GM21717 (cell line): ENCODE measurements at regions not wholly inside any gene's neighbourhood (a gene's known extent, or its start where the extent isn't known, plus 50 kb on each side); places are given as distances from the start of the nearest gene placed in this dataset.

Source experiments
- ATAC-seq: cut with Tn5 transposase; IDR thresholded peaks from one replicate; pipeline ENCODE4 v1.9.1; 2021; ENCODE audit warnings: mild to moderate bottlenecking, moderate library complexity; ENCODE audit not compliant: unreplicated experiment

- ATAC-seq = no peak
Observed at GRCh38 chr22:22417495-22418162, 90.9 kb downstream of the ZNF280B start.

DNA sequence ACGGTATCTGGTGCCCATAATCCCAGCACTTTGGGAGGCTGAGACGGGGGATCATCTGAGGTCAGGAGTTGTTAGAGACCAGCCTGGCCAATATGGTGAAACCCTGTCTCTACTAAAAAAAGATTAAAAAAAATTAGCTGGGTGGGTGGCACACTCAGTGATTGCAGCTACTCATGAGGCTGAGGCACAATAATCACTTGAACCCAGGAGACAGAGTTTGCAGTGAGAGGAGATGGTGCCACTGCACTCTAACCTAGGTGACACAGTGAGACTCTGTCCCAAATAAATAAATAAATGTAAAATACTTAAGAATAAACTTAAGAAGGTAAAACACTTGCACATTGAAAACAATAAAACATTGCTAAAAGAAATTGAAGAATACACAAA lies 90.4 kb downstream of the ZNF280B start:
- ATAC-seq = no peak

- no peak for ATAC-seq
Observed at GRCh38 chr22:22418957-22419356, 89.6 kb downstream of the ZNF280B start.

- no peak for ATAC-seq
Observed at GRCh38 chr22:22420580-22420979, 88.0 kb downstream of the ZNF280B start.

- no peak for ATAC-seq
Observed at GRCh38 chr22:22421392-22421791, 87.2 kb downstream of the ZNF280B start.

- ATAC-seq = peak; percentile 87
Observed at GRCh38 chr22:22422629-22423112, 85.9 kb downstream of the ZNF280B start.

GRCh38 chr22:22423681-22424080 lies 84.9 kb downstream of the ZNF280B start:
- no peak for ATAC-seq

DNA sequence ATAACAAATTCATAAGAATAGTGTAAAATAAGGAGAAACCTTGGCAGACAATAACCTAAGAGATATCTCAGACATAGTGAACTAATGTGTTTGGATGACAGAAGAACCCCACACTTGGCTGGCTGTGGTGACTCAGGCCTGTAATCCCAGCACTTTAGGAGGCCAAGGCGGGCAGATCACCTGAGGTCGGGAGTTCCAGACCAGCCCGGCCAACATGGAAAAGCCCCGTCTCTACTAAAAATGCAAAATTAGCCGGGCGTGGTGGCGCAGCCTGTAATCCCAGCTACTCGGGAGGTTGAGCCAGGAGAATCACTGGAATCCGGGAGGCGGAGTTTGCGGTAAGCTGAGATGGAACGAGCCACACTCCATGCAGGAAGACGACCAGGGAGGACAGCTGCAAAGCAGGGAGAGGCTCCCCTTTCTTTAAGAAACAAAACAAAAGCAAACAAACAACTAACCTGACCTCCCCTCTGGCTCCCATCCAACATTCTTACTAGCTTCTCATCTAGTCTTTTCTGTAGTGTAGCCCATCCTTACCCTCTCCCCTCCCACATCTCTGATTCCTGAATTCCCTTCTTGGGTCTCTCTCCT lies 84.2 kb downstream of the ZNF280B start:
- no peak for ATAC-seq

DNA sequence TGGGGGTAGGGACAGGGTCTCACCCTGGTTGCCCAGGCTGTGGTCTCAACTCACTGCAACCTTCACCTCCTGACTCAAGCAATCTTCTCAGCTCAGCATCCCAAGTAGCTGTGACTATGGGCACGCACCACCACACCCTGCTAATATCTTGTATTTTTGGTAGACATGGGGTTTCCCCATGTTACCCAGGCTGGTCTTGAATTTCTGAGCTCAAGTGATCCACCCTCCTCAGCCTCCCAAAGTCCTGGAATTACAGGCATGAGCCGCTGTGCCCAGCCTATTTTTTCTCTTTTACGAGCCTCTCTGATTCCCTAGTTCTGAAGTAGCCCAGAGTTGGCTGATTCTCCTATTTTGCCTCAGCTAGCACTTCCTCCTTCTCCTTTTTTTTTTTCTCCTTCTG lies 83.6 kb downstream of the ZNF280B start:
- ATAC-seq = no peak

GRCh38 chr22:22425356-22425755 lies 83.2 kb downstream of the ZNF280B start:
- no peak for ATAC-seq

- no peak for ATAC-seq
Observed at GRCh38 chr22:22425783-22426624, 82.5 kb downstream of the ZNF280B start.

GRCh38 chr22:22427542-22428065 lies 80.9 kb downstream of the ZNF280B start:
- ATAC-seq = no peak

GRCh38 chr22:22428222-22429098 lies 80.1 kb downstream of the ZNF280B start:
- no peak for ATAC-seq

DNA sequence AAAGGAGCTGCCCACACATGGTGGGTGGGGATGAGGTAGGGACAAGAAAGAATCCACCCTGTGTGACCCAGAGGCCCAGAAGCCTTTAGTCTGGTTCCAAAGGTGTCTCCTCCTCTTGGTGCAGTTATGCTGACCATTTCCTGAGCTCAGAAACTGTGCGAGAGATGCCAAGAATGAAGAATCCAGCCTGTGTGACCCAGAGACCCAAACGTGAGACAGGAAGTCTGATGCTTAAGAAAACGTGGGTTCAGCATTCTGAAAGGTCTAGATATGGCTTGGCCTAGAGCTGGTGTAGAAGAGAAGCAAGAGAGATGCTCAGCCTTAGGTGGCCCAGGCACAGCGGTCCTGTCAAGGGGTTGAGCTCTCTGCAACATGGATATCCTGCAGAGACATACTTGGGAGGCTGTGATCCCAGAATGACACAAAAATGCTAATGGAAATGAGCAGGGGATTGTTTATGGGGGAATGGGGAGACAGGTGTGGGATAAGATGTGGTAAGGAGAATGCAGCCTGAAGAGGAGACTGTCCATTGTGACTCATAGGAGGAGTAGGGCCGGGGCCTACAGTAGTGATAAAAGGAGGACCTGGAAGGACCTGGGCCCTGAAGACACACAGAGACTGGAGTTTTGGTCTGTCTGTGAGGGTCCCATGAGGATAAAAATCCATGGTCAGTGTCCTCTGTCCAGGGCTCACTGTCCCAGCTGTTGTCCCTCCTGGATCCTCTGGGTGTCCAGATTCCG lies 79.0 kb downstream of the ZNF280B start:
- no peak for ATAC-seq

- ATAC-seq = no peak
Observed at GRCh38 chr22:22430111-22430820, 78.3 kb downstream of the ZNF280B start.

GRCh38 chr22:22431271-22432220 lies 77.0 kb downstream of the ZNF280B start:
- ATAC-seq = no peak

GRCh38 chr22:22432479-22432878 lies 76.1 kb downstream of the ZNF280B start:
- no peak for ATAC-seq

DNA sequence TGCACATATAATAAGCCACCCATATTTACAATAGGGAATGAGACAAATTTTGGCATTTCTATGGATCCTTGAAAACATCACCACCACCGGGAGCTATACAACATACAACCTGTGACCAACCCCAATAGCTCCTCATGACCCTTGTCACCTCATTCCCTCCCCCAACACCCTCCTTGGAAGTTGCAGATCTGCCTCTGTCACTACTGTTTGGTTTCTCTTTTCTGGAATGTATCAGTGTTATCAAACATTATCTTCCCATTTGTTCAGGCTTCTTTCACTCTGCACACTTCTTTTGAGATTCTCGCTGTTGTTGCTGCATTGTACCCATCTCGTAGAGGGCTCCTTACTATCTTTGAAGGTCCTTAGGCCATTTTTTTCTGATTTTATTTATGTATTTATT lies 75.6 kb downstream of the ZNF280B start:
- no peak for ATAC-seq
